ENCODE measurements at regions not wholly inside any gene's neighbourhood (a gene's known extent, or its start where the extent isn't known, plus 50 kb on each side); places are given as distances from the start of the nearest gene placed in this dataset.

- Histone ChIP-seq H3K27ac (ENCODE audit: extremely low read depth, low read depth, low read length) (no peak overlapping the region), H3K4me3 (ENCODE audit: low read depth, low read length) (no peak overlapping the region), H3K4me1 (ENCODE audit: control insufficient read depth, insufficient read depth, low read length) (no peaks in the 10 kb centered on the region), H3K9me3 (ENCODE audit: control insufficient read depth, insufficient read depth, low read depth, low read length) (no peaks in the 10 kb centered on the region), H3K36me3 (ENCODE audit: control insufficient read depth in 2 of 2, insufficient read depth in 1 of 2, low read length in 2 of 2) (no peaks in the 10 kb centered on the region)
- POLR2A ChIA-PET = no interaction called here
- CTCF ChIA-PET = no interaction called here
- TF ChIP-seq ZNF341 (tag by site-specific recombination; IDR thresholded peaks at IDR 0.05; ENCODE audit: low read depth) = no peak
- TF ChIP-seq ZSCAN16 (tag by site-specific recombination; IDR thresholded peaks at IDR 0.05) = no peak
- no peak for TF ChIP-seq ZNF560 (tag by site-specific recombination; IDR thresholded peaks at IDR 0.05; ENCODE audit: borderline replicate concordance)
- TF ChIP-seq PRDM1 (tag by site-specific recombination; IDR thresholded peaks at IDR 0.05) = no peak
- TF ChIP-seq ZNF133 (tag by site-specific recombination; IDR thresholded peaks at IDR 0.05) = no peak
- no peak for TF ChIP-seq MZF1 (tag by site-specific recombination; IDR thresholded peaks at IDR 0.05; ENCODE audit: borderline replicate concordance)
- no peak for TF ChIP-seq TRIM28 (IDR thresholded peaks at IDR 0.05; ENCODE audit: borderline replicate concordance, low read length)
- TF ChIP-seq ZBTB48 (tag by site-specific recombination; IDR thresholded peaks at IDR 0.05) = no peak
- TF ChIP-seq ZNF26 (tag by site-specific recombination; IDR thresholded peaks at IDR 0.05) = no peak
- no peak for TF ChIP-seq ELK4 (IDR thresholded peaks at IDR 0.05; ENCODE audit: borderline replicate concordance, low read depth, low read length)
- no peak for TF ChIP-seq KLF17 (tag by site-specific recombination; IDR thresholded peaks at IDR 0.05)
- no peak for TF ChIP-seq ZNF169 (tag by site-specific recombination; IDR thresholded peaks at IDR 0.05)
- TF ChIP-seq ZNF223 (tag by site-specific recombination; IDR thresholded peaks at IDR 0.05) = no peak
- no peak for TF ChIP-seq ZNF513 (tag by site-specific recombination; IDR thresholded peaks at IDR 0.05)
- no peak for TF ChIP-seq ZNF280D (tag by site-specific recombination; IDR thresholded peaks at IDR 0.05)
Measured at GRCh38 chr10:6891924-6892323, 311.8 kb upstream of the PRKCQ start.

- H3K36me3 ChIP-seq (ENCODE audit: control insufficient read depth in 2 of 2, insufficient read depth in 1 of 2, low read length in 2 of 2) = no peaks in the 10 kb centered on the region
- H3K9me3 ChIP-seq (ENCODE audit: control insufficient read depth, insufficient read depth, low read depth, low read length) = no peaks in the 10 kb centered on the region
- ChIA-PET CTCF (interaction anchor here (0.7 kb wide), 1 partner anchor 11 kb away, joined by 3 read pairs; no protein-coding TSS in a partner anchor), POLR2A (no interaction called here)
- H3K4me3 ChIP-seq (ENCODE audit: low read depth, low read length) = no peak overlapping the region
- no peak overlapping the region for H3K27ac ChIP-seq (ENCODE audit: extremely low read depth, low read depth, low read length)
- TF ChIP-seq ZNF596 (tag by site-specific recombination; IDR thresholded peaks at IDR 0.05) (no peak), ZNF544 (tag by site-specific recombination; IDR thresholded peaks at IDR 0.05) (no peak), ZBTB44 (tag by site-specific recombination; IDR thresholded peaks at IDR 0.05) (no peak), ZNF645 (tag by site-specific recombination; IDR thresholded peaks at IDR 0.05) (no peak), ZNF585B (tag by site-specific recombination; IDR thresholded peaks at IDR 0.05) (no peak), SETDB1 (IDR thresholded peaks at IDR 0.05; ENCODE audit: insufficient read length, low read length) (no peak), ZEB2 (tag by site-specific recombination; IDR thresholded peaks at IDR 0.05) (no peak), ZSCAN16 (tag by site-specific recombination; IDR thresholded peaks at IDR 0.05) (no peak), OSR2 (tag by site-specific recombination; IDR thresholded peaks at IDR 0.05) (no peak)
- H3K4me1 ChIP-seq (ENCODE audit: control insufficient read depth, insufficient read depth, low read length) = no peaks in the 10 kb centered on the region
Measured at GRCh38 chr10:6889718-6890117, 309.6 kb upstream of the PRKCQ start.

All from HEK293 (cell line).